H9 (cell line): ENCODE measurements at regions not wholly inside any gene's neighbourhood (a gene's known extent, or its start where the extent isn't known, plus 50 kb on each side); places are given as distances from the start of the nearest gene placed in this dataset.

Experiments
- DNase-seq: peaks from one replicate; pipeline ENCODE4 v3.0.0-alpha.2; 2017
- H2AFZ ChIP-seq: one replicate; pipeline ENCODE4 v1.6.1; 2013; ENCODE audit warnings: mild to moderate bottlenecking, low read length, control low read depth, moderate library complexity
- H2AK5ac ChIP-seq: 2 replicates; pipeline ENCODE4 v1.6.1; 2013; ENCODE audit warnings: low read length, control low read depth, mixed read lengths; ENCODE audit not compliant: insufficient read length
- H2BK120ac ChIP-seq: one replicate; pipeline ENCODE4 v1.6.1; 2013; ENCODE audit warnings: low read depth, mild to moderate bottlenecking, low read length, control low read depth, inconsistent platforms; ENCODE audit not compliant: poor library complexity, severe bottlenecking
- H2BK12ac ChIP-seq: 2 replicates; pipeline ENCODE4 v1.6.1; 2013; ENCODE audit warnings: low read length, control low read depth, mixed read lengths, low read depth; ENCODE audit not compliant: insufficient read length
- H2BK15ac ChIP-seq: 2 replicates; pipeline ENCODE4 v1.6.1; 2013; ENCODE audit warnings: low read depth, low read length, control low read depth
- H2BK20ac ChIP-seq: one replicate; pipeline ENCODE4 v1.6.1; 2013; ENCODE audit warnings: low read depth, mild to moderate bottlenecking, low read length, control low read depth, inconsistent platforms; ENCODE audit not compliant: poor library complexity, severe bottlenecking
- H2BK5ac ChIP-seq: 2 replicates; pipeline ENCODE4 v1.6.1; 2013; ENCODE audit warnings: low read length, control low read depth, mixed read lengths; ENCODE audit not compliant: insufficient read length
- H3K14ac ChIP-seq: 2 replicates; pipeline ENCODE4 v1.6.1; 2013; ENCODE audit warnings: low read length, control low read depth; ENCODE audit not compliant: insufficient read depth
- H3K18ac ChIP-seq: 2 replicates; pipeline ENCODE4 v1.6.1; 2013; ENCODE audit warnings: low read depth, mild to moderate bottlenecking, mixed read lengths, low read length, control low read depth; ENCODE audit not compliant: insufficient read length
- H3K23ac ChIP-seq: 2 replicates; pipeline ENCODE4 v1.6.1; 2013; ENCODE audit warnings: low read length, control low read depth, mixed read lengths, low read depth; ENCODE audit not compliant: insufficient read length
- H3K23me2 ChIP-seq: 2 replicates; pipeline ENCODE4 v1.6.1; 2013; ENCODE audit warnings: low read depth, mild to moderate bottlenecking, mixed read lengths, low read length, control low read depth; ENCODE audit not compliant: insufficient read length, poor library complexity, severe bottlenecking
- H3K27ac ChIP-seq: 2 replicates; pipeline ENCODE4 v1.5.1; 2013; ENCODE audit warnings: low read length, control low read depth, mixed read lengths, low read depth; ENCODE audit not compliant: insufficient read length
- H3K27me3 ChIP-seq: 2 replicates; pipeline ENCODE4 v1.6.1; 2013; ENCODE audit warnings: low read length, control low read depth, inconsistent platforms; ENCODE audit not compliant: insufficient read depth
- H3K4ac ChIP-seq: 2 replicates; pipeline ENCODE4 v1.6.1; 2013; ENCODE audit warnings: low read depth, mild to moderate bottlenecking, control low read depth, inconsistent platforms, low read length, moderate library complexity
- H3K4me1 ChIP-seq: 2 replicates; pipeline ENCODE4 v1.6.1; 2013; ENCODE audit warnings: low read length, control low read depth, inconsistent platforms; ENCODE audit not compliant: insufficient read depth
- H3K4me2 ChIP-seq: 2 replicates; pipeline ENCODE4 v1.6.1; 2013; ENCODE audit warnings: low read length, control low read depth, mixed read lengths; ENCODE audit not compliant: insufficient read length, insufficient read depth
- H3K56ac ChIP-seq: 2 replicates; pipeline ENCODE4 v1.6.1; 2013; ENCODE audit warnings: low read depth, mild to moderate bottlenecking, mixed read lengths, low read length, control low read depth; ENCODE audit not compliant: insufficient read length
- H3K79me1 ChIP-seq: 2 replicates; pipeline ENCODE4 v1.6.1; 2013; ENCODE audit warnings: low read depth, mild to moderate bottlenecking, moderate library complexity, low read length, control low read depth, inconsistent platforms; ENCODE audit not compliant: insufficient read depth, poor library complexity, severe bottlenecking
- H3K79me2 ChIP-seq: 2 replicates; pipeline ENCODE4 v1.6.1; 2013; ENCODE audit warnings: low read length, control low read depth, inconsistent platforms; ENCODE audit not compliant: insufficient read depth
- H3K9ac ChIP-seq: 2 replicates; pipeline ENCODE4 v1.6.1; 2013; ENCODE audit warnings: low read length, control low read depth, mixed read lengths; ENCODE audit not compliant: insufficient read length; ENCODE audit errors: extremely low read depth
- H3K9me3 ChIP-seq: one replicate; pipeline ENCODE4 v1.6.1; 2013; ENCODE audit warnings: low read depth, low read length, inconsistent platforms; ENCODE audit not compliant: control insufficient read depth
- H3T11ph ChIP-seq: one replicate; pipeline ENCODE4 v1.6.1; 2013; ENCODE audit warnings: mild to moderate bottlenecking, low read length, control low read depth, inconsistent platforms
- H4K20me1 ChIP-seq: one replicate; pipeline ENCODE4 v1.6.1; 2013; ENCODE audit not compliant: control insufficient read depth, insufficient read length, insufficient read depth
- H4K5ac ChIP-seq: 2 replicates; pipeline ENCODE4 v1.6.1; 2013; ENCODE audit warnings: low read depth, mild to moderate bottlenecking, mixed read lengths, low read length, control low read depth; ENCODE audit not compliant: insufficient read length
- H4K8ac ChIP-seq: replicated peaks from 2 replicates; pipeline ENCODE4 v1.6.1; 2013; ENCODE audit warnings: low read length, control low read depth, mixed read lengths, low read depth; ENCODE audit not compliant: insufficient read length
- H4K91ac ChIP-seq: 2 replicates; pipeline ENCODE4 v1.6.1; 2013; ENCODE audit warnings: low read depth, mild to moderate bottlenecking, moderate library complexity, mixed read lengths, low read length, control low read depth; ENCODE audit not compliant: insufficient read length
- H3K27ac Mint-ChIP-seq, 3 experiments: 2 replicates in 2 of 3; 3 replicates in 1 of 3; pipeline ENCODE4 v1.8.0; 2020 to 2021; ENCODE audit warnings: mixed read lengths in 3 of 3, mild to moderate bottlenecking in 1 of 3, moderate library complexity in 1 of 3
- H3K27me3 Mint-ChIP-seq: 2 replicates; pipeline ENCODE4 v1.8.0; 2021; ENCODE audit warnings: low read depth, mild to moderate bottlenecking, moderate library complexity, mixed read lengths
- H3K36me3 Mint-ChIP-seq, 3 experiments: 2 replicates in 2 of 3; 3 replicates in 1 of 3; pipeline ENCODE4 v1.8.0; 2020 to 2021; ENCODE audit warnings: low read depth in 3 of 3, mixed read lengths in 3 of 3; ENCODE audit not compliant: insufficient read depth in 1 of 3
- H3K4me1 Mint-ChIP-seq, 2 experiments: 2 replicates each; pipeline ENCODE4 v1.8.0; 2020; ENCODE audit warnings: mixed read lengths in 2 of 2
- H3K4me3 Mint-ChIP-seq, 2 experiments: 2 replicates in 1 of 2; 3 replicates in 1 of 2; pipeline ENCODE4 v1.8.0; 2020 to 2021; ENCODE audit warnings: mild to moderate bottlenecking in 2 of 2, mixed read lengths in 2 of 2, moderate library complexity in 1 of 2
- H3K9me3 Mint-ChIP-seq, 2 experiments: 2 replicates in 1 of 2; 3 replicates in 1 of 2; pipeline ENCODE4 v1.8.0; 2020; ENCODE audit warnings: mild to moderate bottlenecking in 2 of 2, mixed read lengths in 2 of 2, moderate library complexity in 1 of 2
- CTCF ChIP-seq: fragments of 200-600 bp; sonication (generic); conservative IDR thresholded peaks from 3 replicates; pipeline ENCODE4 v1.8.0; 2021; ENCODE audit warnings: antibody characterized with exemption, mild to moderate bottlenecking
- WGBS: extraction: QIAGEN DNeasy Blood & Tissue Kit; methylation state at CpG from one replicate; pipeline ENCODE4 v1.1.7; 2013; ENCODE audit warnings: missing lambda C conversion rate, low lambda C conversion rate, mixed read lengths; ENCODE audit not compliant: insufficient read length; ENCODE audit errors: extremely low coverage; 5-methylcytosine and 5-hydroxymethylcytosine counted together

GRCh38 chr9:85431339-85432102 lies 310.2 kb downstream of the AGTPBP1 start:
- Histone ChIP-seq H3K23ac (no peak overlapping the region), H3K14ac (no peak overlapping the region), H3K9me3 (no peaks in the 10 kb centered on the region), H2BK120ac (no peak overlapping the region), H3K23me2 (no peaks in the 10 kb centered on the region), H4K8ac (no peak overlapping the region), H3K56ac (no peak overlapping the region), H4K91ac (no peak overlapping the region), H3T11ph (no peak overlapping the region), H3K27me3 (no peaks in the 10 kb centered on the region), H2BK12ac (no peak overlapping the region), H2AFZ (no peak overlapping the region), H4K20me1 (no peaks in the 10 kb centered on the region), H3K4me2 (no peak overlapping the region), H3K27ac (no peak overlapping the region), H2BK20ac (no peak overlapping the region), H3K79me1 (no peaks in the 10 kb centered on the region), H2AK5ac (no peak overlapping the region), H3K18ac (no peak overlapping the region), H3K9ac (no peak overlapping the region), H3K4me1 (no peaks in the 10 kb centered on the region), H3K4ac (no peak overlapping the region), H3K79me2 (no peaks in the 10 kb centered on the region), H2BK5ac (no peak overlapping the region), H4K5ac (no peak overlapping the region), H2BK15ac (no peak overlapping the region)
- no peak for DNase-seq
- no peaks in the 10 kb centered on the region; a peak in 2 of 7 replicates for H3K36me3 Mint-ChIP-seq
- no peaks in the 10 kb centered on the region; a peak in 1 of 4 replicates for H3K4me1 Mint-ChIP-seq
- H3K9me3 Mint-ChIP-seq: no peaks in the 10 kb centered on the region; a peak in 1 of 5 replicates
- WGBS: no CpG with 5 or more reads among the region's 3 CpGs
- H3K27me3 Mint-ChIP-seq: no peaks in the 10 kb centered on the region; the same call in 1 of the 2 replicates
- H3K27ac Mint-ChIP-seq: no peak overlapping the region
- no peak overlapping the region for H3K4me3 Mint-ChIP-seq
- TF ChIP-seq CTCF: no peak
